ENCODE measurements at regions not wholly inside any gene's neighbourhood (a gene's known extent, or its start where the extent isn't known, plus 50 kb on each side); places are given as distances from the start of the nearest gene placed in this dataset.

DNA sequence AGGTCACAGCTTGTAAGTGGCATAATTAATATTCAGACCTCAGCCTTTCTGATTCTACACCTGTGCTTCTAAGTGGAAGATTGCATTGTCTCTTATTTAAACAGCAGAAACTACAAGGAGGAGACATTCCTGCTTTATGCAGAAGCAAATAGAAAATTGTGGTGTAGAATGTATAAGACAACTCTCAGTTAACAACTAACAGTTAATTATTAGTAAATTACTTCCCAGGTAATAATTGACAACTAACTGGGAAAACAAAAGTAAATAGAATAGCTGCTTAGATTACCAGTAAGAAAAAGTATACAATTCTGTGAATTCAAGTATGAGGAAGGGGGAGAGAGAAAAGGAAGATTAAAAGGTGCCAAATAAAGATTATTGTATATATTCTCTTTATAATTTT lies 1210.5 kb upstream of the GYPC start:
- H3K9me3 ChIP-seq (ENCODE audit: low read depth): no peaks in the 10 kb centered on the region
- no peak overlapping the region for H3K4me3 ChIP-seq
- no peaks in the 10 kb centered on the region for H3K79me2 ChIP-seq
- H3K27me3 ChIP-seq: no peaks in the 10 kb centered on the region
- no peak overlapping the region for H3K4me2 ChIP-seq
- no peaks in the 10 kb centered on the region for H3K4me1 ChIP-seq (ENCODE audit: insufficient read depth)
- TF ChIP-seq, protein P1, sequence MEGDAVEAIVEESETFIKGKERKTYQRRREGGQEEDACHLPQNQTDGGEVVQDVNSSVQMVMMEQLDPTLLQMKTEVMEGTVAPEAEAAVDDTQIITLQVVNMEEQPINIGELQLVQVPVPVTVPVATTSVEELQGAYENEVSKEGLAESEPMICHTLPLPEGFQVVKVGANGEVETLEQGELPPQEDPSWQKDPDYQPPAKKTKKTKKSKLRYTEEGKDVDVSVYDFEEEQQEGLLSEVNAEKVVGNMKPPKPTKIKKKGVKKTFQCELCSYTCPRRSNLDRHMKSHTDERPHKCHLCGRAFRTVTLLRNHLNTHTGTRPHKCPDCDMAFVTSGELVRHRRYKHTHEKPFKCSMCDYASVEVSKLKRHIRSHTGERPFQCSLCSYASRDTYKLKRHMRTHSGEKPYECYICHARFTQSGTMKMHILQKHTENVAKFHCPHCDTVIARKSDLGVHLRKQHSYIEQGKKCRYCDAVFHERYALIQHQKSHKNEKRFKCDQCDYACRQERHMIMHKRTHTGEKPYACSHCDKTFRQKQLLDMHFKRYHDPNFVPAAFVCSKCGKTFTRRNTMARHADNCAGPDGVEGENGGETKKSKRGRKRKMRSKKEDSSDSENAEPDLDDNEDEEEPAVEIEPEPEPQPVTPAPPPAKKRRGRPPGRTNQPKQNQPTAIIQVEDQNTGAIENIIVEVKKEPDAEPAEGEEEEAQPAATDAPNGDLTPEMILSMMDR (IDR thresholded peaks at IDR 0.05; ENCODE audit: poor library complexity): no peak
- no peak for TF ChIP-seq EZH2phosphoT487 (IDR thresholded peaks at IDR 0.05; ENCODE audit: low read depth, severe bottlenecking, unreplicated experiment)
- no peak for TF ChIP-seq EZH2 (IDR thresholded peaks at IDR 0.05; ENCODE audit: borderline replicate concordance)
- H3K9me2 ChIP-seq (replicated peaks; ENCODE audit: insufficient read depth): no peaks in the 10 kb centered on the region
- H4K20me1 ChIP-seq (ENCODE audit: insufficient read depth, poor library complexity, severe bottlenecking): no peaks in the 10 kb centered on the region
- no peaks in the 10 kb centered on the region for H3K36me3 ChIP-seq (replicated peaks; ENCODE audit: insufficient read depth, low read depth)
- H2AFZ ChIP-seq: no peak overlapping the region
- no peak overlapping the region for H3K27ac ChIP-seq
- DNase-seq (ENCODE audit: low spot score): no peak

GRCh38 chr2:125450092-125450491 lies 1205.9 kb upstream of the GYPC start:
- H2AFZ ChIP-seq: no peak overlapping the region
- WGBS (ENCODE audit: low lambda C conversion rate, missing lambda C conversion rate): 92% methylated on average over 4 of the region's 4 CpGs
- no peaks in the 10 kb centered on the region for H3K9me3 ChIP-seq (ENCODE audit: low read depth)
- no peaks in the 10 kb centered on the region for H3K36me3 ChIP-seq (replicated peaks; ENCODE audit: insufficient read depth, low read depth)
- no peak overlapping the region for H3K27ac ChIP-seq
- no peaks in the 10 kb centered on the region for H3K9me2 ChIP-seq (replicated peaks; ENCODE audit: insufficient read depth)
- no peak overlapping the region for H3K4me3 ChIP-seq
- TF ChIP-seq EZH2 (IDR thresholded peaks at IDR 0.05; ENCODE audit: borderline replicate concordance) (no peak), EZH2phosphoT487 (IDR thresholded peaks at IDR 0.05; ENCODE audit: low read depth, severe bottlenecking, unreplicated experiment) (no peak)
- TF ChIP-seq, protein P1 (IDR thresholded peaks at IDR 0.05; ENCODE audit: poor library complexity): no peak
- no peaks in the 10 kb centered on the region for H3K27me3 ChIP-seq
- no peaks in the 10 kb centered on the region for H3K79me2 ChIP-seq
- DNase-seq (ENCODE audit: low spot score): no peak
- no peaks in the 10 kb centered on the region for H3K4me1 ChIP-seq (ENCODE audit: insufficient read depth)
- no peaks in the 10 kb centered on the region for H4K20me1 ChIP-seq (ENCODE audit: insufficient read depth, poor library complexity, severe bottlenecking)
- no peak overlapping the region for H3K4me2 ChIP-seq

GRCh38 chr2:125455110-125455509 lies 1200.8 kb upstream of the GYPC start:
- Histone ChIP-seq H3K9me3 (ENCODE audit: low read depth) (no peaks in the 10 kb centered on the region), H2AFZ (no peak overlapping the region), H3K36me3 (replicated peaks; ENCODE audit: insufficient read depth, low read depth) (no peaks in the 10 kb centered on the region), H3K9me2 (replicated peaks; ENCODE audit: insufficient read depth) (no peaks in the 10 kb centered on the region), H3K4me1 (ENCODE audit: insufficient read depth) (no peaks in the 10 kb centered on the region), H3K27me3 (no peaks in the 10 kb centered on the region), H3K27ac (no peak overlapping the region), H3K4me3 (no peak overlapping the region), H4K20me1 (ENCODE audit: insufficient read depth, poor library complexity, severe bottlenecking) (no peaks in the 10 kb centered on the region), H3K4me2 (no peak overlapping the region), H3K79me2 (no peaks in the 10 kb centered on the region)
- 67% methylated on average over 1 of the region's 1 CpG for WGBS (ENCODE audit: low lambda C conversion rate, missing lambda C conversion rate)
- TF ChIP-seq EZH2 (IDR thresholded peaks at IDR 0.05; ENCODE audit: borderline replicate concordance): no peak
- TF ChIP-seq, protein P1 (IDR thresholded peaks at IDR 0.05; ENCODE audit: poor library complexity): no peak
- no peak for TF ChIP-seq EZH2phosphoT487 (IDR thresholded peaks at IDR 0.05; ENCODE audit: low read depth, severe bottlenecking, unreplicated experiment)
- DNase-seq (ENCODE audit: low spot score): no peak
